Astrocyte (in vitro differentiated cells and primary cell): ENCODE measurements at regions not wholly inside any gene's neighbourhood (a gene's known extent, or its start where the extent isn't known, plus 50 kb on each side); places are given as distances from the start of the nearest gene placed in this dataset.

Experiments used
- DNase-seq: peaks from one replicate; pipeline ENCODE4 v3.0.0-alpha.2; 2010; ENCODE audit warnings: low read depth
- FAIRE-seq: peaks from 2 replicates; lab custom pipeline; 2011; peaks lifted over from hg19 to GRCh38; lab: Jason Lieb, UNC
- H2AFZ ChIP-seq: 2 replicates; pipeline ENCODE4 v1.6.0; 2012; ENCODE audit warnings: low read depth, low read length, inconsistent platforms
- H3K27ac ChIP-seq: 2 replicates; pipeline ENCODE4 v1.5.1; 2011; ENCODE audit warnings: low read depth, low read length, inconsistent platforms
- H3K27me3 ChIP-seq: 2 replicates; pipeline ENCODE4 v1.6.0; 2011; ENCODE audit warnings: low read length, inconsistent platforms; ENCODE audit not compliant: insufficient read depth
- H3K36me3 ChIP-seq: 2 replicates; pipeline ENCODE4 v1.5.1; 2011; ENCODE audit warnings: low read length, inconsistent platforms; ENCODE audit not compliant: insufficient read depth
- H3K4me1 ChIP-seq: 2 replicates; pipeline ENCODE4 v1.5.1; 2011; ENCODE audit warnings: low read length, inconsistent platforms; ENCODE audit not compliant: insufficient read depth
- H3K4me2 ChIP-seq: 2 replicates; pipeline ENCODE4 v1.6.0; 2012; ENCODE audit warnings: low read length, inconsistent platforms
- H3K4me3 ChIP-seq: 2 replicates; pipeline ENCODE4 v1.5.1; 2011; ENCODE audit warnings: low read depth, mild to moderate bottlenecking, low read length, inconsistent platforms; ENCODE audit not compliant: insufficient read depth
- H3K79me2 ChIP-seq: 2 replicates; pipeline ENCODE4 v1.6.0; 2012; ENCODE audit warnings: mild to moderate bottlenecking, low read length, inconsistent platforms; ENCODE audit not compliant: insufficient read depth
- H3K9ac ChIP-seq: 2 replicates; pipeline ENCODE4 v1.6.0; 2012; ENCODE audit warnings: mild to moderate bottlenecking, low read length, inconsistent platforms
- H3K9me3 ChIP-seq: 2 replicates; pipeline ENCODE4 v1.5.1; 2012; ENCODE audit warnings: low read depth, mild to moderate bottlenecking, low read length, inconsistent platforms; ENCODE audit not compliant: insufficient read depth
- H4K20me1 ChIP-seq: 2 replicates; pipeline ENCODE4 v1.6.0; 2012; ENCODE audit warnings: low read length, inconsistent platforms; ENCODE audit not compliant: insufficient read depth
- H3K27ac Mint-ChIP-seq: one replicate; pipeline ENCODE4 v1.8.0; 2021; ENCODE audit warnings: mild to moderate bottlenecking, mixed read lengths; ENCODE audit not compliant: unreplicated experiment
- H3K27me3 Mint-ChIP-seq: one replicate; pipeline ENCODE4 v1.8.0; 2021; ENCODE audit warnings: low read depth, mixed read lengths; ENCODE audit not compliant: unreplicated experiment
- H3K36me3 Mint-ChIP-seq: one replicate; pipeline ENCODE4 v1.8.0; 2021; ENCODE audit warnings: low read depth, mixed read lengths; ENCODE audit not compliant: unreplicated experiment
- H3K4me1 Mint-ChIP-seq: one replicate; pipeline ENCODE4 v1.8.0; 2021; ENCODE audit warnings: low read depth, mixed read lengths; ENCODE audit not compliant: unreplicated experiment
- H3K4me3 Mint-ChIP-seq: one replicate; pipeline ENCODE4 v1.8.0; 2021; ENCODE audit warnings: mild to moderate bottlenecking, moderate library complexity, mixed read lengths; ENCODE audit not compliant: unreplicated experiment
- H3K9me3 Mint-ChIP-seq: one replicate; pipeline ENCODE4 v1.8.0; 2021; ENCODE audit warnings: mild to moderate bottlenecking, mixed read lengths; ENCODE audit not compliant: unreplicated experiment
- CTCF ChIP-seq: IDR thresholded peaks from 2 replicates; pipeline ENCODE4 v1.5.1; 2011; ENCODE audit warnings: low read depth, mild to moderate bottlenecking, inconsistent platforms, low read length, moderate library complexity; ENCODE audit not compliant: insufficient read depth
- EZH2 ChIP-seq: IDR thresholded peaks from 2 replicates; pipeline ENCODE4 v1.6.1; 2012; ENCODE audit warnings: mild to moderate bottlenecking, low read length, inconsistent platforms; ENCODE audit not compliant: insufficient read depth

GRCh38 chr9:31290731-31291130 is 1093.7 kb upstream of the ACO1 start:
- no peaks in the 10 kb centered on the region for H3K27me3 Mint-ChIP-seq
- H3K9me3 Mint-ChIP-seq = no peaks in the 10 kb centered on the region
- H3K36me3 Mint-ChIP-seq = peaks cover 2% of the 10 kb centered on the region
- Histone ChIP-seq H3K79me2 (no peaks in the 10 kb centered on the region), H4K20me1 (no peaks in the 10 kb centered on the region), H3K36me3 (no peaks in the 10 kb centered on the region), H3K27me3 (no peaks in the 10 kb centered on the region), H3K4me3 (no peak overlapping the region), H2AFZ (no peak overlapping the region), H3K27ac (no peak overlapping the region), H3K9me3 (no peaks in the 10 kb centered on the region), H3K9ac (no peak overlapping the region), H3K4me1 (no peaks in the 10 kb centered on the region), H3K4me2 (no peak overlapping the region)
- no peaks in the 10 kb centered on the region for H3K4me1 Mint-ChIP-seq
- FAIRE-seq (no peak), DNase-seq (no peak)
- no peak overlapping the region for H3K27ac Mint-ChIP-seq
- H3K4me3 Mint-ChIP-seq = no peak overlapping the region
- TF ChIP-seq CTCF (no peak), EZH2 (no peak)

GRCh38 chr9:31302620-31303418 is 1081.6 kb upstream of the ACO1 start:
- TF ChIP-seq EZH2 (no peak), CTCF (no peak)
- no peak overlapping the region for H3K4me3 Mint-ChIP-seq
- Histone ChIP-seq H3K27ac (no peak overlapping the region), H3K36me3 (no peaks in the 10 kb centered on the region), H4K20me1 (no peaks in the 10 kb centered on the region), H3K4me3 (no peak overlapping the region), H2AFZ (no peak overlapping the region), H3K79me2 (no peaks in the 10 kb centered on the region), H3K9me3 (no peaks in the 10 kb centered on the region), H3K27me3 (no peaks in the 10 kb centered on the region), H3K9ac (no peak overlapping the region), H3K4me1 (peaks cover 10% of the 10 kb centered on the region), H3K4me2 (no peak overlapping the region)
- FAIRE-seq = no peak
- no peaks in the 10 kb centered on the region for H3K27me3 Mint-ChIP-seq
- no peak for DNase-seq
- peaks cover 10% of the 10 kb centered on the region for H3K4me1 Mint-ChIP-seq
- no peak overlapping the region for H3K27ac Mint-ChIP-seq
- no peaks in the 10 kb centered on the region for H3K36me3 Mint-ChIP-seq
- no peaks in the 10 kb centered on the region for H3K9me3 Mint-ChIP-seq

- H3K27me3 ChIP-seq = no peaks in the 10 kb centered on the region
- no peaks in the 10 kb centered on the region for H3K36me3 ChIP-seq
- no peak overlapping the region for H2AFZ ChIP-seq
- FAIRE-seq (no peak), DNase-seq (peak; percentile 81)
- no peaks in the 10 kb centered on the region for H3K9me3 ChIP-seq
- H3K4me2 ChIP-seq = peak overlapping the region; percentile 47
- H3K27me3 Mint-ChIP-seq = no peaks in the 10 kb centered on the region
- peak overlapping the region; percentile 96 for H3K27ac Mint-ChIP-seq
- no peaks in the 10 kb centered on the region for H3K36me3 Mint-ChIP-seq
- no peak overlapping the region for H3K4me3 ChIP-seq
- H4K20me1 ChIP-seq = no peaks in the 10 kb centered on the region
- TF ChIP-seq CTCF (no peak), EZH2 (no peak)
- peaks cover 10% of the 10 kb centered on the region for H3K4me1 ChIP-seq
- peak overlapping the region; percentile 21 for H3K9ac ChIP-seq
- H3K9me3 Mint-ChIP-seq = no peaks in the 10 kb centered on the region
- no peaks in the 10 kb centered on the region for H3K79me2 ChIP-seq
- H3K4me1 Mint-ChIP-seq = peaks cover 10% of the 10 kb centered on the region
- peak overlapping the region; percentile 51 for H3K27ac ChIP-seq
- H3K4me3 Mint-ChIP-seq = no peak overlapping the region
Measured at GRCh38 chr9:31304576-31304975, 1079.9 kb upstream of the ACO1 start.
